Neural crest cell (in vitro differentiated cells): ENCODE measurements at regions not wholly inside any gene's neighbourhood (a gene's known extent, or its start where the extent isn't known, plus 50 kb on each side); places are given as distances from the start of the nearest gene placed in this dataset.
"Not testable (repeated sequence)": the region's sequence is repeated elsewhere in the genome, so short reads cannot be mapped to it uniquely, and the experiment has no call there.

Experiments used
- DNase-seq: peaks from one replicate; pipeline ENCODE4 v3.0.0; 2021; ENCODE audit warnings: low read depth, mixed read lengths, low spot score
- H3K27ac Mint-ChIP-seq: one replicate; pipeline ENCODE4 v1.8.0; 2021; ENCODE audit warnings: mild to moderate bottlenecking, mixed read lengths; ENCODE audit not compliant: unreplicated experiment
- H3K27me3 Mint-ChIP-seq: 2 replicates; pipeline ENCODE4 v1.8.0; 2021; ENCODE audit warnings: low read depth, mild to moderate bottlenecking, mixed read lengths
- H3K36me3 Mint-ChIP-seq: 2 replicates; pipeline ENCODE4 v1.8.0; 2021; ENCODE audit warnings: low read depth, mild to moderate bottlenecking, mixed read lengths
- H3K4me1 Mint-ChIP-seq: 2 replicates; pipeline ENCODE4 v1.8.0; 2021; ENCODE audit warnings: mixed read lengths
- H3K4me3 Mint-ChIP-seq: one replicate; pipeline ENCODE4 v1.8.0; 2021; ENCODE audit warnings: mild to moderate bottlenecking, mixed read lengths
- H3K9me3 Mint-ChIP-seq: 2 replicates; pipeline ENCODE4 v1.8.0; 2021; ENCODE audit warnings: mixed read lengths
- TF ChIP-seq, protein P1 (sequence below): fragments of 200-600 bp; sonication (generic); conservative IDR thresholded peaks from 2 replicates; pipeline ENCODE4 v1.5.0; 2021; ENCODE audit warnings: antibody characterized with exemption, mild to moderate bottlenecking

DNA sequence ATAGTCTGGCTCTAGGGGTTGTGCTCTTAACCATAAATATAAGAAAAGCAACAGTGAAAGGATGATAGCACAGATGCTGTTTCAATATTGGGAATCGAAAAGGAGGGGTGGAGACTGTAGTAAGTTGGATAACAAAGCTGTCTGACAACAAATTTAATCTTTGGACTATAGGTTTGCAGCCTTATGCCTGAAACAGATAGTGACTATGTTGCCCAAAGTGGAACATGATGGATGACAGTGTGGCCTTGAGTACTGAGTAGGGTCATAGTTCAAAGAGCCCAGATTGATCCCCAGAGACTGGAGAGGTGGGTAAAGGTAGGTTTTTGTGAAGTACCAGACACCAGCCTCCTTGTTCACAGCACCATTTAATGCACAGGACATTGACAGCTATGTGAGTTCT is 144.0 kb upstream of the PALMD start:
- no peak overlapping the region for H3K27ac Mint-ChIP-seq
- H3K27me3 Mint-ChIP-seq, result no peaks in the 10 kb centered on the region
- H3K4me3 Mint-ChIP-seq, result no peak overlapping the region
- H3K9me3 Mint-ChIP-seq, result peaks cover under 1% of the 10 kb centered on the region
- TF ChIP-seq, protein P1, sequence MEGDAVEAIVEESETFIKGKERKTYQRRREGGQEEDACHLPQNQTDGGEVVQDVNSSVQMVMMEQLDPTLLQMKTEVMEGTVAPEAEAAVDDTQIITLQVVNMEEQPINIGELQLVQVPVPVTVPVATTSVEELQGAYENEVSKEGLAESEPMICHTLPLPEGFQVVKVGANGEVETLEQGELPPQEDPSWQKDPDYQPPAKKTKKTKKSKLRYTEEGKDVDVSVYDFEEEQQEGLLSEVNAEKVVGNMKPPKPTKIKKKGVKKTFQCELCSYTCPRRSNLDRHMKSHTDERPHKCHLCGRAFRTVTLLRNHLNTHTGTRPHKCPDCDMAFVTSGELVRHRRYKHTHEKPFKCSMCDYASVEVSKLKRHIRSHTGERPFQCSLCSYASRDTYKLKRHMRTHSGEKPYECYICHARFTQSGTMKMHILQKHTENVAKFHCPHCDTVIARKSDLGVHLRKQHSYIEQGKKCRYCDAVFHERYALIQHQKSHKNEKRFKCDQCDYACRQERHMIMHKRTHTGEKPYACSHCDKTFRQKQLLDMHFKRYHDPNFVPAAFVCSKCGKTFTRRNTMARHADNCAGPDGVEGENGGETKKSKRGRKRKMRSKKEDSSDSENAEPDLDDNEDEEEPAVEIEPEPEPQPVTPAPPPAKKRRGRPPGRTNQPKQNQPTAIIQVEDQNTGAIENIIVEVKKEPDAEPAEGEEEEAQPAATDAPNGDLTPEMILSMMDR, result no peak
- peaks cover 14% of the 10 kb centered on the region for H3K4me1 Mint-ChIP-seq
- H3K36me3 Mint-ChIP-seq, result peaks cover 2% of the 10 kb centered on the region
- DNase-seq, result no peak

DNA sequence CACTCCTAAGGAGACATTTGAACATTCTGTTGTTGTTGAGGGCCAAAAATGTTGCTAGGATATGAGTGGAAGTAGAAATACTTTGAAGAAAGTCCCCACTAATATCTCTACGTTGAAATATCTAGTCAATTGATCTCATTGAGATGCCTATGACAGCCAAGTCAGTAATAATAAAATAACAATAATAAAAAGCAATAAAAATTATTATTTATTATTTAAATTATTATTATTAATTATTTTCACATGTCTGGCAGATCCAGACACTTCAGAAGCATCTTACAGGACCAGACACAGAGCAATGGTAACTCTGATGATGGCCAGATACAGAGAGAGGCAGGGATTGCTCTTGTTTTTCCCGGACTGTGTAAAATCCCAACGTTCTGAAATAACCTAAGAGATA is 143.5 kb upstream of the PALMD start:
- DNase-seq, result no peak
- no peak overlapping the region for H3K27ac Mint-ChIP-seq
- H3K4me1 Mint-ChIP-seq, result peaks cover 14% of the 10 kb centered on the region
- no peak overlapping the region for H3K4me3 Mint-ChIP-seq
- no peaks in the 10 kb centered on the region for H3K27me3 Mint-ChIP-seq
- H3K9me3 Mint-ChIP-seq, result peaks cover 5% of the 10 kb centered on the region
- TF ChIP-seq, protein P1, result no peak
- peaks cover 6% of the 10 kb centered on the region for H3K36me3 Mint-ChIP-seq

DNA sequence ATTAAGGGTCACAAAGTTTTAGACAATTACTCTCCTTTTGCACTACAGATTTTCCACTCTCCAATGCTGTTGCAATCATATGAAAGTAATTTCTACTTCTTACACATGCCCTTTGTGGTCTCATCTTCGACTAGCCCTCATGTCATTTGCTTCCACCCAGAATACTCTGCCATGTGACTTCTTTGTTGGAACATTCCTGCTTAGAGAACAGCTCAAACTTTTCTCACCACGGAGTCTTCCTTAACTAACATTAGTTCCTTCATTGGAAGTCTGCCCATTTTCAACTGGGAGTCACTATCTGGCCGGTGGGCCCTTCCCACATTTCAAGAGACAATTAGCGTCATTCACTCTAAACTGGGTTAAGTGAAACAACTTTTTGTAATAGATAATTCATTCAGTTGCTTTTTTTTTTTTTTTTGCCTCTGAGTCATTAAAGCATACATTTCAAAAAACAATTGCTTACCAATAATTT is 142.6 kb upstream of the PALMD start:
- peaks cover 6% of the 10 kb centered on the region for H3K36me3 Mint-ChIP-seq

DNA sequence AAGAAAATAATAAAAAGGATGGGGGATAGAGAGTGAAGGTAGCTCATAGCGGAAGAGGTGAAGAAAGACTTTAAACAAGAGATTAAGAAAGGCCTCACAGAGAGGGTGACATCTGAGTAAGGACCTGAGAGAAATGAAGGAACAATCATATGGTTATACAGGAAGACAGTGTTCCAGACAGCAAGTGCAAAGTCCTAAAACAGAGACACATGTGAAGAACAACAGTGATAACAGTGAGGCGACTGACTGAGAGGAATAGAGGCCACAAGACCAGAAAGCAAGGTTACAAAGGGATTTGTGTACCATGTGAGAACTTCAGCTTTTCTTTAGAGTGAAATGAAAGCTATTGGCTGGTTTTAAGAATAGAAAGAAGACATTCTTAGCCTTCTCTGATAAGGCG is 141.6 kb upstream of the PALMD start:
- no peak for DNase-seq
- TF ChIP-seq, protein P1, result no peak
- Mint-ChIP-seq H3K4me3 (no peak overlapping the region), H3K27me3 (no peaks in the 10 kb centered on the region), H3K4me1 (peaks cover 14% of the 10 kb centered on the region), H3K27ac (no peak overlapping the region), H3K36me3 (peaks cover 6% of the 10 kb centered on the region), H3K9me3 (peaks cover 5% of the 10 kb centered on the region)

More for the DNA sequence above, 142.6 kb upstream of the PALMD start:
- H3K27ac Mint-ChIP-seq, result no peak overlapping the region
- peaks cover 14% of the 10 kb centered on the region for H3K4me1 Mint-ChIP-seq
- peaks cover 5% of the 10 kb centered on the region for H3K9me3 Mint-ChIP-seq
- no peak for DNase-seq
- no peak overlapping the region for H3K4me3 Mint-ChIP-seq
- H3K27me3 Mint-ChIP-seq, result no peaks in the 10 kb centered on the region
- TF ChIP-seq, protein P1, result no peak

DNA sequence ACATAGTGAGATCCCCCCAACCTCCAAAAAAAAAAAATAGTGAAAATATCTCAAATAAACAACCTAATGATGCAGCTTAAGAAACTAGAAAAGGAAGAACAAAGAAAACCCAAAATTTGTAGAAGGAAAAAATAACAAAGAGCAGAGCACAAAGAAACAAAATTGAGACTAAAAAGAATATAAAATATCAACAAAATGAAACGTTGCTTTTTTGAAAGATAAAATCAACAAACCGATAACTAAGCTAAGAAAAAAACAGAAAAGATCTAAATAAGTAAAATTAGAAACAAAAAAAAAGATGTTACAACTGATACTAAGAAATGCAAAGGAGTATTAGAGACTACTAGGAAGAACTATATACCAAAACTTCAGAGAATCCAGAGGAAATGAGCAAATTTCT is 139.3 kb upstream of the PALMD start:
- H3K9me3 Mint-ChIP-seq, result peaks cover 5% of the 10 kb centered on the region
- H3K4me1 Mint-ChIP-seq, result peaks cover 14% of the 10 kb centered on the region
- H3K36me3 Mint-ChIP-seq, result peaks cover 6% of the 10 kb centered on the region
- TF ChIP-seq, protein P1, result no peak
- no peaks in the 10 kb centered on the region for H3K27me3 Mint-ChIP-seq
- no peak for DNase-seq
- H3K4me3 Mint-ChIP-seq, result no peak overlapping the region
- no peak overlapping the region for H3K27ac Mint-ChIP-seq

DNA sequence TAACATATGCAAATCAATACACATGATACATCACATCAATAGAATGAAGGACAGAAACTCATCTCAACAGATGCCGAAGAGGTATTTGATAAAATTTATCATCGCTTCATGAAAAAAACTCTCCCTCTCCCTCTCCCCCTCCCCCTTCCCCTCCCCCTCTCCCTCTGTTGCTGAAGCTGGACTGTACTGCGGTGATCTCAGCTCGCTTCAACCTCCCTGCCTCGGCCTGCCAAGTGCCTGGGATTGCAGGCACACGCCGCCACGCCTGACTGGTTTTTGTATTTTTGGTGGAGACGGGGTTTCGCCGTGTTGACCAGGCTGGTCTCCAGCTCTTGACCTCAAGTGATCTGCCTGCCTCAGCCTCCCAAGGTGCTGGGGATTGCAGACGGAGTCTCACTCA is 138.5 kb upstream of the PALMD start:
- H3K9me3 Mint-ChIP-seq, H3K27me3 Mint-ChIP-seq, DNase-seq, H3K4me3 Mint-ChIP-seq, H3K27ac Mint-ChIP-seq, H3K36me3 Mint-ChIP-seq: not testable (repeated sequence)
- peaks cover 14% of the 10 kb centered on the region for H3K4me1 Mint-ChIP-seq
